AG04449 (cell line): ENCODE measurements at regions not wholly inside any gene's neighbourhood (a gene's known extent, or its start where the extent isn't known, plus 50 kb on each side); places are given as distances from the start of the nearest gene placed in this dataset.
"Not testable (repeated sequence)": the region's sequence is repeated elsewhere in the genome, so short reads cannot be mapped to it uniquely, and the experiment has no call there.

Experiments
- CTCF ChIA-PET: fragments of 350-600 bp; formaldehyde crosslinking; extraction: SDS; loops from one replicate; lab custom pipeline; 2021; ENCODE audit warnings: antibody characterized with exemption; lab: Yijun Ruan, JAX
- POLR2A ChIA-PET: fragments of 400-600, 350-600 bp; formaldehyde crosslinking; extraction: SDS; loops from one replicate; lab custom pipeline; 2020; ENCODE audit warnings: antibody characterized with exemption, inconsistent platforms; lab: Yijun Ruan, JAX
- DNase-seq: peaks from one replicate; pipeline ENCODE4 v3.0.0-alpha.2; 2010; ENCODE audit warnings: low read depth, low spot score
- H3K4me3 ChIP-seq: 2 replicates; pipeline ENCODE4 v1.5.1; 2011; ENCODE audit warnings: low read depth, mild to moderate bottlenecking, control low read depth, low read length
- TF ChIP-seq, protein P1 (sequence below): IDR thresholded peaks from one replicate; pipeline ENCODE4 v1.5.1; 2011; ENCODE audit warnings: mild to moderate bottlenecking, moderate library complexity, low read length, control low read depth, inconsistent platforms; ENCODE audit not compliant: insufficient read depth; ENCODE audit errors: missing control alignments

DNA sequence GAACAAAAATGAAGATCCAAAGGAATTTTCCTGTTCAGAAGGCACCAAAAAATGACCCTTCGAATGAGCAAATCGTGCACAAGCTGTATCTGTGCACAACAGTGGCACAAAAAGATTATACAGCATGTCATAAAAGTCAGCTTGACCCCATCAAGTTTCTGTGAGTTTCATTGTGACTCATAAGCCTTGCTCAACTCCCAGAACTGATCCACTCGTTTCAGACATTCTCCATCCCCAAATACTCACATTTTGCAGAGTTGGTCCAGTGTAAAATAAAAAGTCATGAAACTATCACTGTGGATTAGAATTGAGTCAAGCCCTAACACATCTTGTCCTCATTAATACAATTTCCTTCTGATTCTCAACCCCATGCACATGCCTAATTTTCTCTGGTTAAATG is 174.7 kb upstream of the PKN2 start:
- TF ChIP-seq, protein P1, sequence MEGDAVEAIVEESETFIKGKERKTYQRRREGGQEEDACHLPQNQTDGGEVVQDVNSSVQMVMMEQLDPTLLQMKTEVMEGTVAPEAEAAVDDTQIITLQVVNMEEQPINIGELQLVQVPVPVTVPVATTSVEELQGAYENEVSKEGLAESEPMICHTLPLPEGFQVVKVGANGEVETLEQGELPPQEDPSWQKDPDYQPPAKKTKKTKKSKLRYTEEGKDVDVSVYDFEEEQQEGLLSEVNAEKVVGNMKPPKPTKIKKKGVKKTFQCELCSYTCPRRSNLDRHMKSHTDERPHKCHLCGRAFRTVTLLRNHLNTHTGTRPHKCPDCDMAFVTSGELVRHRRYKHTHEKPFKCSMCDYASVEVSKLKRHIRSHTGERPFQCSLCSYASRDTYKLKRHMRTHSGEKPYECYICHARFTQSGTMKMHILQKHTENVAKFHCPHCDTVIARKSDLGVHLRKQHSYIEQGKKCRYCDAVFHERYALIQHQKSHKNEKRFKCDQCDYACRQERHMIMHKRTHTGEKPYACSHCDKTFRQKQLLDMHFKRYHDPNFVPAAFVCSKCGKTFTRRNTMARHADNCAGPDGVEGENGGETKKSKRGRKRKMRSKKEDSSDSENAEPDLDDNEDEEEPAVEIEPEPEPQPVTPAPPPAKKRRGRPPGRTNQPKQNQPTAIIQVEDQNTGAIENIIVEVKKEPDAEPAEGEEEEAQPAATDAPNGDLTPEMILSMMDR: no peak
- DNase-seq: no peak
- CTCF ChIA-PET: interaction anchor here (0.7 to 1.3 kb wide), 2 partner anchors 13 to 35 kb away, joined by 3 read pairs; no protein-coding TSS in a partner anchor
- POLR2A ChIA-PET: no interaction called here
- no peak overlapping the region for H3K4me3 ChIP-seq

DNA sequence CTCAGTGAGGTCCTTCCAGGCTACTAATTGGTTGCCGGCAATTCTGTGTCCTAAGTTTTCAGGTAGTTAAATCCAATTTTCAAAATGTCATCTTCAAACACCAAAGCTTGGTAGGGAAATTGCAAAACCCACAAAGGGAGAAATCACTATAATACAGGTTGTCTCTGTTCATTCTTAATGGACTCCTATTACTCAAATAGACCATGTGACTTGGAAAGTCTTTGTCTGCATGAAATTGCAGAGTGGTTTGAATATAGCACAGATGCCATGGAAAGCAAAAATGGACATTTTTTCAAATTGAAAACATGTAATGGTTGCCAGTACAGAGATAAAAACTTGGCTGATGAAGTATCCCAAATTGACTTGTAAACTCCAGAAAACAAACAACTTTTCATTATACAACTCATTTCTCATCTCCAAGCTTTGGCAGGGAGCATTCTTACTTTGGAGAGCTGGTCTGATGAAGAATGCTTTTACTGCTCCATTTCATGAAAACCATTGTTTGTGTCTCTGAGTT is 169.5 kb upstream of the PKN2 start:
- DNase-seq: no peak
- POLR2A ChIA-PET: no interaction called here
- CTCF ChIA-PET: interaction anchor here (0.8 kb wide), 1 partner anchor 459 kb away, joined by 3 read pairs; no protein-coding TSS in a partner anchor
- TF ChIP-seq, protein P1: no peak
- no peak overlapping the region for H3K4me3 ChIP-seq

DNA sequence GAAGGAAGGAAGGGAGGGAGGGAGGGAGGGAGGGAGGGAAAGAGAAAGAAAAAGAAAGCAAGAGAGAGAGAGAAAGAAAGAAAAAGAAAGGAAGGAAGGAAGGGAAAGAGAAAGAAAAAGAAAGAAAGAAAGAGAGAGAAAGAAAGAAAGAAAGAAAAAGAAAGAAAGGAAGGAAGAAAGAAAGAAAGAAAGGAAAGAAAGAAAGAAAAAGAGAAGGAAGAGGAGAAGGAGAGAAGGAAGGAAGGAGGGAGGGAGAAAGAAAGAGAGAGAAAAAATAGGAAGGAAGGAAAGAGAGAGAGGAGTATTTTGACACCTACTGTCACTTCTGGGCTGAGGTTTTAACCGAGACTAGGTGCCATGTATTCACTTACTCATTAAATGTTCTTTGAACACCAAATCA is 166.6 kb upstream of the PKN2 start:
- H3K4me3 ChIP-seq, DNase-seq, CTCF ChIA-PET, POLR2A ChIA-PET: not testable (repeated sequence)

DNA sequence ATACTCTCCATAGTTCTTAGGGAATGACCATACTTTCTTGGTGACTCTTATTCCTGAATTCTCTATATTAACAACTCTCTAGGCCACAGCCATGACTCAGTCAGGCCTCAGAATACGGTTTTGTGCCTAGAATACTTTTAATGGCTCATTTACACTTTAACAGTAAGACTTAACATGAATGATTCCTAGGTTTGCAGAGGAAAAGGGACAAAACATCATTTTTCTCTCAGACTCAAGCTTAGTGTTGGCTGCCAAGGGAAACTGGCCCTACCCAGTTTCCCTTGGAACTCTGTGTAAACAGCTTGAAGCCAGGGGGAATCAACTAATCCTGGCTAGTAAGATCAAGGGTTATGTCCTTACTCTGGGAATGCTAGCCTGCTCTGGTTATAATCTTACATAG is 164.9 kb upstream of the PKN2 start:
- ChIA-PET POLR2A (no interaction called here), CTCF (no interaction called here)
- DNase-seq: no peak
- TF ChIP-seq, protein P1: no peak
- no peak overlapping the region for H3K4me3 ChIP-seq

DNA sequence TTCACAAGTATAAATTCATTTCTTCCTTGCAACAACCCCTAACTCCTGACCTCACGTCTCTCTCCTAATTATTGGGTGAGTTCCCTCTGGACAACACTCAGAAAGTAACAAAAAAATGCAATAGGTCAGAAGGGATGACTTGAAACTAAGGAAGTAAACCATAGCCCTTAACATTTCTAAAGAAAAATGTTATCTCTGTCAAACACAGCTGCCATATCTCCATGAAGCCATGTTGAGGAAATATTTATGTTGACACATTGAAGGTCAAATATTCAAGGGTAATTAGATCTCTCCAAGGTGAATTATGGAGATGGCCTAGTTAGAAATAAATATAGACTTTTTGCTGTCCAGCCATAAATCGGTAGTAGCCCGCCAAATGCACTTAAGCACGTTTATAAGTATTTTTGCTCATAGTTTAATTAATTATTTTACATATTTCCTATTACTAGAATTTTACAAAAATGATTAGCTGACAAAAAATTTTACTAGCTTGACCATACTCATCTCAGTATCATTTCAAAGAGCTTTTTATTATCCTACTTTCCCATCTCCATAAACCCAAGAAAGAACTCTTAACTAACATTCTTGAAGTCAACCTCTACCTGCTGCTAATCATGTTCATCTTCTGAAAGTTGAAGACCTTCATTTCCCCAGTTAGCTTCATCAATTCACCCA is 160.1 kb upstream of the PKN2 start:
- no peak overlapping the region for H3K4me3 ChIP-seq
- CTCF ChIA-PET: no interaction called here
- DNase-seq: no peak
- POLR2A ChIA-PET: no interaction called here
- TF ChIP-seq, protein P1: no peak

DNA sequence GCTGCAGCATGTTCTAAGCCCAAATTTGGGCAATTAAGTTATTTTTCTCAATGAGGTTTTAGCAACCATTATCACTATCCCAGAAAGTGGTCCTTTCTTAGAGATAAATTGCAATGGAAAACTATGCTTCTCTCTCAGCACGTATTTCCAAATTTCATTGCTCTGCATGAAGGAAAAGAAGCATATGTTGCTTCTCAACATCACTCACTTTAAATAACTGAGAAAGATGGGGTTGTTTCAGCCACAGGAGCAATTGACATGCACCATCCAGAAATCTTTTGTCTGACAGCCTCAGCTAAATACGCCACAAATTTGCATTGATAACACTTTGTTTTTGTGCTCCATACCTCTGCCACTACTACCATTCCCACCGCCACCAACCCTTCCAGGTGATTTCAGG is 157.6 kb upstream of the PKN2 start:
- CTCF ChIA-PET: no interaction called here
- POLR2A ChIA-PET: no interaction called here
- no peak overlapping the region for H3K4me3 ChIP-seq
- TF ChIP-seq, protein P1: no peak
- no peak for DNase-seq

DNA sequence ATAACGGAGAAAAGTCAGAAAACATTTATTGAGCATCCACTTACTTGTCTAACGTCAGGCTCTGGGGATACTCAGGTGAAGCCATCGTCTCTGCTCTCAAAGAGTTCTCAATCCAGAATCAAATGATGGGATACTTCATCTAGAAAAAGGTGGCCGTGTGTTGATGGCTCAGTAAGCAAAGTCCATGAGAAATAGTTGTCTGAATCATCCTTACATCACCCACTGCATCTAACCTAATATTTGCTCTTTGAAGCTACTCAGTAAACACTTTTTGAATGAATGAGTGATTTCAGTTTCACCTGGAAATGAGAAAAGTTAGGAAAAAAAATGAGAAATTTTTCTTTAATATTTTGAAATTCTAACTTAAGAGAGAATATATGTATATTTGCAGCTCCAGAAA is 155.3 kb upstream of the PKN2 start:
- no peak overlapping the region for H3K4me3 ChIP-seq
- POLR2A ChIA-PET: no interaction called here
- DNase-seq: no peak
- CTCF ChIA-PET: no interaction called here
- TF ChIP-seq, protein P1: no peak
